ENCODE measurements at regions not wholly inside any gene's neighbourhood (a gene's known extent, or its start where the extent isn't known, plus 50 kb on each side); places are given as distances from the start of the nearest gene placed in this dataset.
A peak's percentile ranks its signal among the peaks of the same experiment; 100 is the strongest.
"Not testable (repeated sequence)": the region's sequence is repeated elsewhere in the genome, so short reads cannot be mapped to it uniquely, and the experiment has no call there.

DNA sequence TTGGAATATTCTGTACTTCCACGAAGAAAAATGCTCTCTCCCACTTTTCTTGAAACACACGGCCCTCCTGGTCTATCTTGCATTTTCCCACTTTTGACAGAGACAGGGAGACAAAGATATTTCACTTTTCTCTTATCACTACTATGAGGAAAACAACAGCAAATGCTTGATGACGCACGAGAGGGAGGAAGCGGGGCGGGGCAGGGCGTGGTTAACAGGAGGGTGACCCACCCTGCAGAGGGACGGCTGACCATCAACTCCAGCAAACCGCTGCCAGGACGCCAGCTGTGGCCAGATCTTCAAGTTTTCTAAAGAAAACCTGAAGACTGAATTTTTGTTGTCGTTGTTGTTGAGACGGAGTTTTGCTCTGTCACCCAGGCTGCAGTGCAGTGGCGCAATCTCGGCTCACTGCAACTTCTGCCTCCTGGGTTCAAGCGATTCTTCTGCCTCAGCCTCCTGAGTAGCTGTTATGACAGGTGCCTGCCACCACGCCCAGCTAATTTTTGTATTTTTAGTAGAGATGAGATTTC lies 63.8 kb downstream of the NSUN5 start:
- DNase-seq: not testable (repeated sequence)

DNA sequence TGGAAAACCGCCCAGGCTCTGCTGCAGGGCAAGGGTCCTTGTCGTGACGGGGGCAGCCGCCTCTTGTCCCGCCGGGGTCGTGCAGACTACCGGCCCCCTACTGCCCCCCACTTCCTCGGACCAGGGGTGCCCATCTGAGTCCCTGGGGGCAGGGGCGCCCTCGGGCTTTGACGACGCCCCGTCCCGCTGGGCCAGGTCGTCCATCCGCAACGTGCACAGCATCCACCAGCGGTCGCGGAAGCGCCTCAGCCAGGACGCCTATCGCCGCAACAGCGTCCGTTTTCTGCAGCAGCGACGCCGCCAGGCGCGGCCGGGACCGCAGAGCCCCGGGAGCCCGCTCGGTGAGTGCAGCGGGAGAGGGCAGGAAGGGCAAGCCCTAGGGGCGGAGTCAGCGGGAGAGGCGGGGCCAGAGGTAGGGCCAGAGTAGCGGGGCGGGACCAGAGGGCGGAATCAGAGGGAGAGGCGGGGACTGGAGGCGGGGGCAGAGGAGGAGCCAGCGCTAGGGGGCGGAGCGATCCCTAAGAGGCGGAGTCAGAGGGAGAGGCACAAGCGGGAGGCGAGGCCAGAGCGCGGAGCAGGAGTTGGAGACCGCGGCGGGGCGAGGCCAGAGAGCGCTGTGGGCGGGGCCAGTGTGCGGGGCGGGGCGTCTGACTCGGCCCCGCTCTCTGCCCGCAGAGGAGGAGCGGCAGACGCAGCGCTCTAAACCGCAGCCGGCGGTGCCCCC lies 73.5 kb downstream of the NSUN5 start:
- DNase-seq: peak in 4 of 5 experiments; percentile 83 to 95 (median 86)

DNA sequence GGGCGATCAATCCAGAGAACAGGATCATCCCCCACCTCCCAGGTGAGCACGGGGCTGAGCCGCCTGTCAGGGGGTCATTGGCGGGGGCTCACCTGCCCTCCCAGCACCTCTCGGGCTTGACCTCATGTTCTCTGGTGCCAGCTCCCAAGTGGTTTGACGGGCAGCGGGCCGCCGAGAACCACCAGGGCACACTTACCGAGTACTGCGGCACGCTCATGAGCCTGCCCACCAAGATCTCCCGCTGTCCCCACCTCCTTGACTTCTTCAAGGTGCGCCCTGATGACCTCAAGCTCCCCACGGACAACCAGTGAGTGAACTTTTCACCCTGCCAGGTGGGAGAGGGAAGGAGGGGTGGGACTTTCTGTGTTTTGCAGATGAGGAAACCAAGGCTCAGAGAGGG lies 82.9 kb downstream of the NSUN5 start:
- not testable (repeated sequence) for DNase-seq

DNA sequence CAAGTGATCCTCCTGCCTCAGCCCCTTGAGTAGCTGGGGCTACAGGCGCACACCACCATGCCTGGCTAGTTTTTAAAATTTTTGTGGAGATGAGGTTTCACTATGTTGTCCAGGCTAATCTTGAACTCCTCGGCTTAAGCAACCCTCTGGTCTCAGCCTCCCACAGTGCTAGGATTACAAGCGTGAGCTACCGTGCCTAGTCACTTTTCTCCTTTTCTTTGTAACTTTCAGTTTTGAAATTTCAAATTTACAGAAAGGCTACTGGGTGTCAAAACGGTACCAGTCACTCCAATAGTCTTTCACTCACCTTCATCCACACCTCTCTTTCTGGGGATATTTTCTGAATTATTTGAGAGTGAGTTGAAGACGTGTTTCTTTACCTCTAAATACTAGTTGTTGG lies 86.9 kb downstream of the NSUN5 start:
- DNase-seq: not testable (repeated sequence)

DNA sequence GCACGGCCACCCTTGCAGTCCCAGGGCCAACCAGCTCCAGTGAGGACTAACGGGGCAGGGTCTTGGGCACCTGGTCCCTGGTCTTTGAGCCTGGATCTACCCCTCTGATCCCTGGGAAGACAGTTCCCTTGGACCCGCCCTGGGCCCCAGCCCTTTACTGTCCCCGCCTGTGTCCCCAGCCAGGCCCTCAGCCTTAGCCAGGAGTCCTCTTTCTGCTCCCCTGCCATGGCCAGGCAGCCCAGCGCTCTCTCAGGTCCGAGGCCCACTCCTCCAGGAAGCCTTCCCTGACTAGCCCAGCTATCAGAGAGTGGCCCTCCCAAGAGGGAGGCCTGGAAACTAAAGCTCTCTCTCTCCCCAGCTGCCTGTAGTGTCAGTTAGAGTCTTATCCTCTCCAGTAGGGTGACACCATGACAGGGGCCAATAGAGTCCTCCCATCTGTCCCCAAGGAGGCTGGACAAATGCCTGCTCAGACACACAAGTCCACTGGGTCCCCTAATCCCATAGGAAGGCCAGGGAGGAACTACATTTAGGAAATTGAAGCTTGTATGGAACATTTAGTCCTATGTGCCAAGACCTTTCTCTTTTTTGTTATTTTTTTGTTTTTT lies 87.8 kb downstream of the NSUN5 start:
- DNase-seq: not testable (repeated sequence)

DNA sequence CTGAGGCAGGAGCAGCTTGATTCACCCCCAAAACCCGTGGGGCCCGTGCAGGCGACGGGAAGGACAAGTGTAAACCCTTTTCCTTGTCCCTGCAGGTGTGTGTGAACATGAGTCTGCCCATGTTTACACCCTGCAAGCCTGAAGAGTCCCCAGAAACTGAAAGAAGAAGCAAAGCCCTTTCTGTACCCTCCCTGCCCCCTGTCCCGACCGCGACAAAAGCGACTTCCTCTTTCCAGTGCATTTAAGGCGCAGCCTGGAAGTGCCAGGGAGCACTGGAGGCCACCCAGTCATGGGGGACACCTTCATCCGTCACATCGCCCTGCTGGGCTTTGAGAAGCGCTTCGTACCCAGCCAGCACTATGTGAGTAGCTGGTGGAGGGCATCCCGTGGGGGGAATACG lies 88.3 kb downstream of the NSUN5 start:
- not testable (repeated sequence) for DNase-seq

DNA sequence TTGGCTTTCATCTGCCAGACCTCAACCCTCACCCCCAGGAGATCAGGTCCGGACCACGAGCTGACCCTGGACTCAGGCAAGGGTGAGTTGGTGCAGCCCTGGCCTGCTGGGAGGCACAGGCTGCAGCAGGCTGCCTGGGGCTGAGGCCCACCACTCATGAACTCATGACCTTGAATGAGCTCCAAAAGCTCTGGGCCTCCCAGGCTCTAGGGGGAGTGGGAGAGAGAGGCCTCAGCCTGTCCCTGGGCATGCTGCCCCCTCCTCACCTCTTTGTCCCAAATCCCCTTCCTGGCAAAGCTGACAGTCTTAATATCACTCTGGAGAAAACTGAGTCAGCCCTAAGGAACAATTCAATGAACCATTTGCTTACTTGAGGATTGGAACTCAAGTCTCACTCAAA lies 89.8 kb downstream of the NSUN5 start:
- DNase-seq: not testable (repeated sequence)

DNA sequence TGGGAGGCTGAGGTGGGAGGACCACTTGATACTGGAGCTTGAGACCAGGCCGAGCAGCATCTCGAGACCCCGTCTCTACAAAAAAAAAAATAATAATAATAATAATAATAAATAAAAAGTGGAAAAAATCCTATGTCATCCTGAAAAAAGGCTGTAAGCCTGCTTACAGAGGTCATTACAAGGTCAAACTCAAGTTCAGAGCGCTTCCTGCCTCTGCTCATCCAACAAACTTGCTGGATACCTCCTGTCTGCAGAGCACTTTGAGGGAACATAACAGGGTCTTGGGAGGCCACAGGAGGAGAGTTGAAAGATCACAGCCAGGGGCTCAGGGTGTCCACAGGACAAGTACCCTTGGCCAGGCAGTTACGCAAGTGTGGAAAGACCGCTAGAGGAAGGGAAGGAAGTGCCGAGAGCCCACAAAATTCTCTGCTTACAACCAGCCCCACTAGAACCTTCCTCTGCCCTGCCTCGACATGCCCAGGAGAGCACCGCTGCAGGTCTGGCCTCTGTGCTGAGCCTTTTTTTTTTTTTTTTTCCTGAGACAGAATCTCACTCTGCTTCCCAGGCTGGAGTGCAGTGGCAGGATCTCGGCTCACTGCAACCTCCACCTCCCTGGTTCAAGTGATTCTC lies 92.5 kb downstream of the NSUN5 start:
- DNase-seq: not testable (repeated sequence)

DNA sequence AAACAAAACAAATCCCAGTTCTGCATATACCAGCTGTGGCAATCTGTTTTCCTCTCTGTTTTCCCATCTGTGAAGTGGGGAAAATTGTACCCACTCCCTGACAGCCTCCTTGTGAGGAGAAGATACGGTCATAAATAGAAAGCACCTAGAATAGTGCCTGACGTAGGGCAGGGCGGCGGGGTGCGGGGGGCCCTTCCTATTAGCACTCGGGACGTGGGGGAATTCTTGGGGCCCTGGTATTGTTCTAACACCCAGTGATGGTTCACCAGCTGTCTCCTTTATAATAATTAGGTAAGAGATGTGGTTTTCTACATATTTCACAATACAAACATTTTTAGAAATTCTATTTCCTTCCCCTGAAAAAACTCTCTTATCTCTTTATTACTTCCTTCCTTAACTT lies 93.4 kb downstream of the NSUN5 start:
- not testable (repeated sequence) for DNase-seq

DNA sequence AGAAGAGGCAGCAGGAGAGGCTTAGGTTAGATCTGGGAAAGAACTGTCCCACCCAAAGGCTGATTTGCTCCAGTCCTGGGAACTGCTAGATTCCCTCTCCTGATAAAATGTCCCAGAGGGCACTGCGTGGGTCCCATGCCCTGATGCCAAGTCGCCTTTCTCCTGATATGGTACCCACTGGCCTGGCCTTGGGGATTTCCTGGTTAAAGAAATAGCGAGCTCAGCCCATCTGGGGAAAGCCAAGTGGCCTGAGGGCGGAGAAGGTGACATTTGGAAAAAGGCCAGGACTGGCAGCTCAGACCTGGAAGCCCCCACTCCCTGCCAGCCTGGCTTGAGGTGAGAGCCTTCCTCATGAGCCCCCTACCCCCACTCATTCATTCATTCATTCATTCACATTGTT lies 94.2 kb downstream of the NSUN5 start:
- not testable (repeated sequence) for DNase-seq

DNA sequence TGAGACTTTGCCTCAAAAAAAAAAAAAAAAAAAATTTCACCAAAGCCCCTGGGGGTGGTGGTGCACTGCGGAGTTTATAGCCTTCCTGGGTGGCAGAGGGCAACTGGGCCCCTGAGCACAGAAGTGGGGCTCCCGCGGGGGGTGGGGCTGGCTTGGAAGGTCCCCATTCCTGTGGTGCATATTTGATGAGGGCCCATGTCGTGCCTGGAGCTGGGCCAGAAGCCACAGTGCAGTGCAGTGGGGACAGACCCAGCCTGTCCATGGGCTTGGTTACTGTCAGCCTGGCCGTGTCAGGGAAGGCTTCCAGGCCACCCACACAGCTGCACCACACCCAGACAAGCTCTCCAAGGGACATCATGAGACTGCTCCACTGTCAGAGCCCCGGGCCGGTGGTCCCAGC lies 95.5 kb downstream of the NSUN5 start:
- not testable (repeated sequence) for DNase-seq

DNA sequence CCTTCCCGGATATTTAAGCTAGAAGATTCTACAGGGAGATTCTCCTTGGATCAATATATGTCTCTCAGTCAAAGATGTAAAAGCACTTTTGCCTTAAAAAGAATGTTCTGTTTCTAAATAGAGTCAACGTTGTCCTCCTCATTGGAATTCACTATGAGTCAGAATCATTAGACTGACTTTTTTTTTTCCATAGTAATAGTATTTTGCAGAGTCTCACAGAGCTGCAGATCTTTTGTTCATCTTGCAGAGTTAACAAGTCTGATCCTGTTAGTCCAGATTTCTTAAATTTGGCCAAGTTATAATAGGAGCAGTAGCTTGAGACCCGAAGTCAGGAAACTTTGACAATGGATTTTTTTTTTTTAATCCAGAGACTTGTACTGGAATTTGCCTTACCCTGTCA lies 103.0 kb downstream of the NSUN5 start:
- not testable (repeated sequence) for DNase-seq

DNA sequence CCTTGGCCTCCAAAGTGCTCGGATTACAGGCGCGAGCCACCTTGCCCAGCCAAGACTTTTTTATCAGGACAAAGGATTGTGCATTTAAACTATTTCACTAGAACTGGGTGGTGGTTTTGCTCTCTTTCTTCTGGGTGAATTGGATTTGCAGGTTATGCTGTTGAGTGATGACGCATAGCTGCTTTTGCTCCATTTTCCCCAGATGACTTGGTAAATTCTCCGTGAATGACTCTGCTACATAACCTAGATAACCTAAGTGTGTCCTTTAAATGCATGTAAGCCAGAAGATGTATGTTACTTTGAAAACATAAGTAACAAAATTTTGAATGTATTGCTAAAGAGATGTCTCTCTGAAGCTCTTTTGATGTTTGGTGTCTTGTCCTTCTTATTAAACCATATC lies 103.7 kb downstream of the NSUN5 start:
- not testable (repeated sequence) for DNase-seq

DNA sequence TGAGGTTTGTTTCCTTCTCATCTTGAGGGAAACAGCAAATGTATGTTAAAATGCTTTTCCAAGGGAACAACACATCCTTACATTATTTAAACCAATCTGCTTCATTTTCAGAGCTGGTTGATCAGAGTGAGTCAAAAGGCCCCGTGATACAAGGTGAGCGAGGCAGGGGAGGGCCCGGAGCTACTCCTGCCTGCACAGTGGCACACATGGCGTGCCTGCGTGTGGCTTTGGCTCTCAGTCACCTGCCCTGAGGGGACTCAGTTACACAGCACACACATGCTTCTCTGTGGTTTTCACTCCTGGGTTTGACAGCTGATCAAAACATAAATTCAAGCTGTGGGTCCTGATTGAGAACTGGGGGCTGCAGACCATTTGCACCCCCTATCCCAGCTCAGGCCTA lies 105.3 kb downstream of the NSUN5 start:
- not testable (repeated sequence) for DNase-seq

DNA sequence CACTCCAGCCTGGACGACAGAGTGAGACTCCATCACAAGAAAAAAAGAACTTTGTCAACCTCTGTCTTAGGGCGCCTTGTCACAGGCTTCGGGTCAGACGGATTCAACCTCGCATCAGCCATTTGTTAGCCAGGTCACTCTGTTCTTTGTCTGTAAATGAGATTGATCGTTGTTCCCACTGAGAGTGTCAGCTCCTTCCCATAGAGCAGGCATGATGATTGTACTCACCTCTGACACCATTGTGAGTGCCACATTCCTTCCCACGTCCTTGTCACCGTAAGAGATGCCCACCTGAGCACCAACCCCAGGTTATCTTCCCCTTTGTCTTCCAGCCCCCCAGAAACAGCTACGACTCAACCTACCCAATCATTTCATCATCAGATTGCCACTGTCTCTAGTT lies 107.4 kb downstream of the NSUN5 start:
- not testable (repeated sequence) for DNase-seq

DNA sequence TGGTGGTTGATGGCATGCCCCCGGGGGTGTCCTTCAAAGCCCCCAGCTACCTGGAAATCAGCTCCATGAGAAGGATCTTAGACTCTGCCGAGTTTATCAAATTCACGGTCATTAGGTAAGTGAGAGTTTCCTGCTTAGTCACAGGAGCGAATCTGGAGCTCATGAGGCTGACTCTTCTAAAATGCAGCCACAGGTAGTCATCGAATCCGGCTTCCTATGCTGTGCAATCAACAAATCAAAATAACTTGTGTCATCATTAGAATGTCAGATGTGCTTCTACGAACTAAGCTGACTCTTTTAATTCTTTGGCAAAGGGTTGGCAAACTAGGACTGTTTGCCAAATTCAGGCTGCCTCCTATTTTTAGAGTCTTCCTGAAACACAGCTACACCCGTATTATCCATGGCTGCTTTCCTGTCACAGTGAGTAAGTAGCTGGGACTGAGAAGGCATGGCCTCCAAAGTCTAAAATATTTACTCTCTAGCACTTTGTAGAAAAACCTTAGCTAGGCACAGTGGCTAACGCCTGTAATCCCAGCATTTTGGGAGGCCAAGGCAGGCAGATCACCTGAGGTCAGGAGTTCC lies 108.0 kb downstream of the NSUN5 start:
- not testable (repeated sequence) for DNase-seq

DNA sequence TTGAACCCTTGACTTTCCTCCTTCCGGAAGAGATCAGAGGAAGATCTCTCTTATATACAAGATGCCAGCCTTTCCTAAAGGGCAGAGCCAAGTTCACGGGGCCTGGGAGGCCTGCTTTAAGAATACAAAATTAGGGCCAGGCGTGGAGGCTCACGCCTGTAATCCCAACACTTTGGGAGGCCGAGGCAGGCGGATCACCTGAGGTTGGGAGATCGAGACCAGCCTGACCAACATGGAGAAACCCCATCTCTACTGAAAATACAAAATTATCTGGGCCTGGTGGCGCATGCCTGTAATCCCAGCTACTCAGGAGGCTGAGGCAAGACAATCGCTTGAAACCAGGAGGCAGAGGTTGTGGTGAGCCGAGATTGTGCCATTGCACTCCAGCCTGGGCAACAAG lies 108.2 kb upstream of the SPDYE9 start:
- DNase-seq: not testable (repeated sequence)

DNA sequence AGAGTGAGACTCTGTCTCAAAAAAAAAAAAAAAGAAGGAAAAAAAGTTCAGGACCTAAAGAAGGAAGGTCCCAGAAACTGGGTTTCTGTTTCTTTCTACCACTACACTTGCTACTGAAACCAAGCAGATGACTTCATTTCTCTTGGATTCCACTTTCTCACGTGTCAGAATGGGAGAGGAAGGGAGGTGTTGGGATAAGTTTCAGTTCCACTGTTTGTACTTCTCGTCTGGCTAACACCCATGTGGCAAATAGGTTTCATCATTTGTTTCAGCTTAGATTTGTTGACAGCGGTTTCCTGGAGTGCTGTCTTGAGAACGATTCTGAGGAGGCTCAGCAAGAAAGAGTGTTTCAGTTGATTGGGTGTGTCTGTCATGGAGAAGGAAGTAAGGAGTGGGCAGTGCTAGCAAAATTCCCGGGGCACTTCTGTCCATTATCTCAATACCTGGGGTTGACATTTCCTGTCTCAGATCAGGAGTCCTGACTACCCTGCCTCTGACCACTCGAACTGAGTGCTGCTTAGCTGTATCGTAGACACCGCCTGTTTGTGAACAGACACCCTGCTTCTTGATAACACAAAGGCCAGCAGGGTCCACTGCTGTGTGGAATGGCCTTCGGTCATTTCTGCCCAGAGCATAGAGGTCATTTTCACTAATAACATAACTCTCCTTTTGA lies 104.8 kb upstream of the SPDYE9 start:
- not testable (repeated sequence) for DNase-seq

DNA sequence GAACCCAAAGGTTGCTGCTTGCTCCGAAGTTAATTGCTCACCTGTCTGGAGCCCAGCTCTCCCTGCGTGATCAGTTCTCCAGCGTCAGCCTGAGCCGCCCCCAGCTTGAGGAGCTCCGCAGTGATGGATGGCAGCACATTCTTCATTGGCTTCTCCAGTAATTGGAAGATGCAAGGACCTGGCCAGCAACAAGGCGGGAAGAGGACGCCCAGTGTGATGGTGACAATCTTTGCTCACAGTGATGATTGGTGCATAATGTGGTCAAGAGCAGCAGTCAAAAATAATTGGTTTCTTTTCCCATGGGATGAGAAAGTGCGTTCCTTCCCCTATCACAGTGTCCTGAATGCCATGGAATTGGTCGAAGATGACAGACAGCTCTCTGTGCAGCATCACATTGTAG lies 102.4 kb upstream of the SPDYE9 start:
- not testable (repeated sequence) for DNase-seq

DNA sequence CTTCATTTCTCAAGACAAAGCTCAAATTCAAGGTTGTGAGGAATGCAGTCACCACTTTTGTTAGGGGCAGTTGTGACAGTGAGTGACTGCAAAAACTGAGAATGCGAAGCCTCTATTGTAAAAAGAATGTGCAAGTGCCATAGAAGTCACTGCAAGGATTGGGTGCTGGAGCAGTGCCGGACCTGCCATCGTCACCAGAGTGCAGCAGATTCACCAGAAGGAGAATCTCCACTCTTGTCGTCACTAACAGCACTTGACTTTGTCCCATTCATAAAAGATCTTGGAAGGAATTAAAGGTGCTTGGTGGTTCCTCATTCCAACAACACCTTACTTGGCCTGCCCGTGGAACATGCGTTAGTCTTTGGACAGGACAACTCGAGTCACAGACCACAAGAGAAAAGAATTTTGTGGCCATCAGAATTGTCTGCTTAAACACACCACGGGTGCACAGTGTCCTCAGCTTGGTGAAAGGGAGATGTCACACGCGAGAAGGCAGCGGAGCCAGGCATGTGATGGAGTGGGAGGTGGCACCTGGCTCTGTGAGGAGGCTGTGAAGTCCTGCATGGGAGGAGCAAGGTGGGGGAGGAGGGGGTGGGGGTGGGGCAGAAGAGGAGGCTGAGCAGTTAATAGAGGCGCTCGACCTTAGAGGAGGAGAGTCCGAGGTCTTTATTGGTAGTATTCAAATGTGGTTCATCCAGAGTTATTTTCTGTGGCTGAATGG lies 100.9 kb upstream of the SPDYE9 start:
- not testable (repeated sequence) for DNase-seq

DNA sequence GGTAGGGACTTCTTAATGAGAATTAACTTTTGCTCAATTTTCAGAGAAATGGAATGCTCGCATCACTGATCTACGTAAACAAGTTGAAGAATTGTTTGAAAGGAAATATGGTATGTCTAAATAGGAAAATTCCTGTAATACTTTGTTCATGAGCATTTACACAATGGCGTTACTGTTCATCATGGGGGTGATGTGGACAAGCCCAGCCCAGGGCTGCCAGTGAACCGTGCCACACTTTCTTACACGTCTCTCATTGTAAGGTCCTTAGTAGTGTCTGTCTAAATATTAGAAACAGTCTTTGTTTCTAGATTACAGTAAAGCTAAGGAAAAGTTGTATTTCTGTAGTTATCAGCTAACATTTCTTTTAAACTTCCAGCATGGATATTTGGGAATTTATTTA lies 91.0 kb upstream of the SPDYE9 start:
- not testable (repeated sequence) for DNase-seq

DNA sequence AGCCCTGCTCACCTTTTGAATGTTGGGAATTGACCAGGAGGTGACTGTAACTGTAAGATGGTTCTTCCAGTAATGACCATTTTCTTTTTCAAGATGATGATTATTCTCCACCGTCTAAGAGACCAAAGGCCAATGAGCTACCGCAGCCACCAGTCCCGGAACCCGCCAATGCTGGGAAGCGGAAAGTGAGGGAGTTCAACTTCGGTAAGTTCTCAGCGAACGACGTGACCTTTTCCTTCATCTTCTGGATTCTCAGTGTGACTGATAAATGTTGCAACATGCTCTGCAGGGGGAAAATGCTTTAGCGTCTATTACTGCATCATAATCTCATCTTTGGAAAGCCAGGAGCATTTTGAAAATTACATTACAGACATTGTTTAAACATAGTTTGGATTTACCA lies 89.5 kb upstream of the SPDYE9 start:
- not testable (repeated sequence) for DNase-seq
